K562 (cell line): ENCODE measurements at regions not wholly inside any gene's neighbourhood (a gene's known extent, or its start where the extent isn't known, plus 50 kb on each side); places are given as distances from the start of the nearest gene placed in this dataset.

Experiments used
- ATAC-seq: fragments of 200-7000 bp; cut with Tn5 transposase; 3 replicates; pipeline ENCODE4 v1.9.1; 2020; ENCODE audit warnings: moderate library complexity
- BruUV-seq: library from RNA; stranded (reverse); fragments of 400-500 nt; replicated peaks from 2 replicates; lab custom pipeline; 2021; lab: Mats Ljungman, UMichigan
- CTCF ChIA-PET: fragments of 300-600 bp; formaldehyde crosslinking; extraction: SDS; loops from one replicate; lab custom pipeline; 2021; ENCODE audit warnings: low intra/inter-chr PET ratio; lab: Yijun Ruan, JAX
- POLR2A ChIA-PET: fragments of 300-600, 350-650 bp; sonication (Branson Sonifier 250); formaldehyde crosslinking; extraction: SDS; loops from one replicate; lab custom pipeline; 2021; ENCODE audit warnings: antibody characterized with exemption, inconsistent platforms; lab: Yijun Ruan, JAX
- DNase-seq, 4 experiments: peaks; one replicate each; pipeline versions ENCODE4 v3.0.0 to v3.0.0-alpha.2; 2011 to 2018; ENCODE audit warnings: low spot score in 3 of 4, mixed read lengths in 3 of 4; ENCODE audit errors: extremely low read depth in 1 of 4
- FAIRE-seq: peaks from 2 replicates; lab custom pipeline; 2011; peaks lifted over from hg19 to GRCh38; lab: Jason Lieb, UNC
- H2AFZ ChIP-seq: 2 replicates; pipeline ENCODE4 v1.6.0; 2011; ENCODE audit warnings: low read depth, low read length, control low read depth, inconsistent platforms
- H3K27ac ChIP-seq: fragments of 200-600 bp; 3 replicates; pipeline ENCODE4 v1.8.0; 2011; ENCODE audit warnings: low read depth, mild to moderate bottlenecking, control low read depth, inconsistent platforms, low read length, moderate library complexity, mixed read lengths; ENCODE audit errors: extremely low read depth
- H3K27me3 ChIP-seq, 2 experiments: fragments of 300-600 bp in 1 of 2; 2 replicates in 1 of 2; 3 replicates in 1 of 2; pipeline versions ENCODE4 v1.6.0 to v1.8.0; 2011; ENCODE audit warnings: inconsistent platforms in 2 of 2, low read length in 2 of 2, mild to moderate bottlenecking in 1 of 2, mixed read lengths in 1 of 2, moderate library complexity in 1 of 2; ENCODE audit not compliant: control insufficient read depth in 2 of 2, insufficient read depth in 2 of 2
- H3K36me3 ChIP-seq: fragments of 300-600 bp; 3 replicates; pipeline ENCODE4 v1.8.0; 2011; ENCODE audit warnings: mild to moderate bottlenecking, low read length, inconsistent platforms; ENCODE audit not compliant: control insufficient read depth, insufficient read depth
- H3K4me1 ChIP-seq, 2 experiments: fragments of 200-600 bp in 1 of 2; replicated peaks in 1 of 2; 2 replicates in 1 of 2; 3 replicates in 1 of 2; pipeline versions ENCODE4 v1.5.1 to v1.8.0; 2011; ENCODE audit warnings: inconsistent platforms in 2 of 2, low read length in 2 of 2, mild to moderate bottlenecking in 1 of 2, mixed read lengths in 1 of 2, moderate library complexity in 1 of 2; ENCODE audit not compliant: control insufficient read depth in 2 of 2, insufficient read depth in 2 of 2
- H3K4me2 ChIP-seq: 2 replicates; pipeline ENCODE4 v1.6.1; 2011; ENCODE audit warnings: low read length, control low read depth, inconsistent platforms, mixed read lengths; ENCODE audit not compliant: insufficient read depth
- H3K4me3 ChIP-seq: fragments of 200-600 bp; sonication (generic), shearing (Covaris generic); 2 replicates; pipeline ENCODE4 v1.5.1; 2016; ENCODE audit warnings: control low read depth, inconsistent platforms
- H3K79me2 ChIP-seq: fragments of 200-600 bp; 3 replicates; pipeline ENCODE4 v1.8.0; 2011; ENCODE audit warnings: low read length, inconsistent platforms; ENCODE audit not compliant: control insufficient read depth, insufficient read depth
- H3K9ac ChIP-seq, 2 experiments: 2 replicates each; pipeline versions ENCODE4 v1.6.0 to v1.6.1; 2011; ENCODE audit warnings: low read depth in 2 of 2, low read length in 2 of 2, control low read depth in 1 of 2, inconsistent platforms in 1 of 2, mild to moderate bottlenecking in 1 of 2, mixed read lengths in 1 of 2; ENCODE audit not compliant: insufficient read depth in 1 of 2
- H3K9me1 ChIP-seq: one replicate; pipeline ENCODE4 v1.6.0; 2011; ENCODE audit warnings: inconsistent platforms, mild to moderate bottlenecking, low read length, moderate library complexity; ENCODE audit not compliant: control insufficient read depth, insufficient read depth
- H3K9me3 ChIP-seq: replicated peaks from 2 replicates; pipeline ENCODE4 v1.5.1; 2011; ENCODE audit warnings: low read depth, low read length, inconsistent platforms; ENCODE audit not compliant: control insufficient read depth, insufficient read depth
- H4K20me1 ChIP-seq: replicated peaks from 2 replicates; pipeline ENCODE4 v1.6.1; 2011; ENCODE audit warnings: low read length, inconsistent platforms, mixed read lengths; ENCODE audit not compliant: control insufficient read depth, insufficient read depth
- CBX3 ChIP-seq, 2 experiments: IDR thresholded peaks; 1 replicate in 1 of 2; 2 replicates in 1 of 2; pipeline ENCODE4 v1.6.1; 2012; ENCODE audit warnings: inconsistent platforms in 2 of 2, low read length in 2 of 2, borderline replicate concordance in 1 of 2, control low read depth in 1 of 2
- GTF2A2 ChIP-seq: IDR thresholded peaks from 2 replicates; pipeline ENCODE4 v1.6.1; 2016; ENCODE audit warnings: mild to moderate bottlenecking, missing genetic modification characterization, missing compliant biosample characterization
- MEF2A ChIP-seq: IDR thresholded peaks from 2 replicates; pipeline ENCODE4 v1.6.1; 2011; ENCODE audit warnings: low read depth, mild to moderate bottlenecking, low read length, moderate library complexity; ENCODE audit not compliant: control insufficient read depth
- ZNF766 ChIP-seq: fragments of 200-800 bp; sonication (Bioruptor generic); conservative IDR thresholded peaks from 2 replicates; pipeline ENCODE4 v1.6.1; 2016; ENCODE audit warnings: missing genetic modification characterization, missing compliant biosample characterization
- WGBS: fragments of 100-300 bp; shearing (Covaris generic); methylation state at CpG from one replicate; pipeline ENCODE4 v1.1.6; 2016; ENCODE audit warnings: low coverage, mixed read lengths; ENCODE audit not compliant: insufficient coverage; ENCODE audit errors: missing lambda C conversion rate; 5-methylcytosine and 5-hydroxymethylcytosine counted together
- in situ Hi-C: fragments of 300-500 bp; cut with MboI; formaldehyde crosslinking; loops from 4 replicates; pipeline ENCODE4 v1.15.0; 2018; ENCODE audit warnings: inconsistent platforms, mixed read lengths
- intact Hi-C: fragments of 100-400 bp; cut with micrococcal nuclease; formaldehyde crosslinking; loops from 2 replicates; pipeline ENCODE4 v1.14.2; 2022
- TF ChIP-seq, protein P1 (sequence below): fragments of 450-650 bp; IDR thresholded peaks from 2 replicates; pipeline ENCODE4 v1.6.1; 2016; ENCODE audit warnings: low read depth
- TF ChIP-seq, protein P2 (sequence below), 2 experiments: fragments of 450-650 bp; IDR thresholded peaks; 2 replicates each; pipeline ENCODE4 v1.6.1; 2018; ENCODE audit warnings: mild to moderate bottlenecking in 2 of 2, low read depth in 1 of 2; ENCODE audit not compliant: partially characterized antibody in 2 of 2

DNA sequence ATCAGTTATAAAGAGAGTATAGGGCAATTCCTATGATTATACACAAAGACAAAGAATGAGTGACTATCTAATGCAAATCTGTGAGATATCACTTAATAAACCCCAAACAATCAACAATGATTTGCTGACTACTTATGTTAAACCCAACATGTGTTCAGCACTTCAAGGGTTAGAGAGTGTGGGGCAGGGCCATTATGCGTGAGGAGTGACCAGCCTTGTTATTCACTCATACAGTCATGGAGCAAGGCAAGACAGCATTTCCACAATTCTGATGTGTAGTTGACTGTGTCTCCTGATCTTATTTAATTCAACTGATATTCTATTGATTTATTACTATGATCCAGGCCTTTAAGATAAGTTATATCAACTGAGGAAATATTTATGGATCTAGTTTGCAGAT is 251.7 kb downstream of the CYRIA start (continued):
- TF ChIP-seq, protein P1, sequence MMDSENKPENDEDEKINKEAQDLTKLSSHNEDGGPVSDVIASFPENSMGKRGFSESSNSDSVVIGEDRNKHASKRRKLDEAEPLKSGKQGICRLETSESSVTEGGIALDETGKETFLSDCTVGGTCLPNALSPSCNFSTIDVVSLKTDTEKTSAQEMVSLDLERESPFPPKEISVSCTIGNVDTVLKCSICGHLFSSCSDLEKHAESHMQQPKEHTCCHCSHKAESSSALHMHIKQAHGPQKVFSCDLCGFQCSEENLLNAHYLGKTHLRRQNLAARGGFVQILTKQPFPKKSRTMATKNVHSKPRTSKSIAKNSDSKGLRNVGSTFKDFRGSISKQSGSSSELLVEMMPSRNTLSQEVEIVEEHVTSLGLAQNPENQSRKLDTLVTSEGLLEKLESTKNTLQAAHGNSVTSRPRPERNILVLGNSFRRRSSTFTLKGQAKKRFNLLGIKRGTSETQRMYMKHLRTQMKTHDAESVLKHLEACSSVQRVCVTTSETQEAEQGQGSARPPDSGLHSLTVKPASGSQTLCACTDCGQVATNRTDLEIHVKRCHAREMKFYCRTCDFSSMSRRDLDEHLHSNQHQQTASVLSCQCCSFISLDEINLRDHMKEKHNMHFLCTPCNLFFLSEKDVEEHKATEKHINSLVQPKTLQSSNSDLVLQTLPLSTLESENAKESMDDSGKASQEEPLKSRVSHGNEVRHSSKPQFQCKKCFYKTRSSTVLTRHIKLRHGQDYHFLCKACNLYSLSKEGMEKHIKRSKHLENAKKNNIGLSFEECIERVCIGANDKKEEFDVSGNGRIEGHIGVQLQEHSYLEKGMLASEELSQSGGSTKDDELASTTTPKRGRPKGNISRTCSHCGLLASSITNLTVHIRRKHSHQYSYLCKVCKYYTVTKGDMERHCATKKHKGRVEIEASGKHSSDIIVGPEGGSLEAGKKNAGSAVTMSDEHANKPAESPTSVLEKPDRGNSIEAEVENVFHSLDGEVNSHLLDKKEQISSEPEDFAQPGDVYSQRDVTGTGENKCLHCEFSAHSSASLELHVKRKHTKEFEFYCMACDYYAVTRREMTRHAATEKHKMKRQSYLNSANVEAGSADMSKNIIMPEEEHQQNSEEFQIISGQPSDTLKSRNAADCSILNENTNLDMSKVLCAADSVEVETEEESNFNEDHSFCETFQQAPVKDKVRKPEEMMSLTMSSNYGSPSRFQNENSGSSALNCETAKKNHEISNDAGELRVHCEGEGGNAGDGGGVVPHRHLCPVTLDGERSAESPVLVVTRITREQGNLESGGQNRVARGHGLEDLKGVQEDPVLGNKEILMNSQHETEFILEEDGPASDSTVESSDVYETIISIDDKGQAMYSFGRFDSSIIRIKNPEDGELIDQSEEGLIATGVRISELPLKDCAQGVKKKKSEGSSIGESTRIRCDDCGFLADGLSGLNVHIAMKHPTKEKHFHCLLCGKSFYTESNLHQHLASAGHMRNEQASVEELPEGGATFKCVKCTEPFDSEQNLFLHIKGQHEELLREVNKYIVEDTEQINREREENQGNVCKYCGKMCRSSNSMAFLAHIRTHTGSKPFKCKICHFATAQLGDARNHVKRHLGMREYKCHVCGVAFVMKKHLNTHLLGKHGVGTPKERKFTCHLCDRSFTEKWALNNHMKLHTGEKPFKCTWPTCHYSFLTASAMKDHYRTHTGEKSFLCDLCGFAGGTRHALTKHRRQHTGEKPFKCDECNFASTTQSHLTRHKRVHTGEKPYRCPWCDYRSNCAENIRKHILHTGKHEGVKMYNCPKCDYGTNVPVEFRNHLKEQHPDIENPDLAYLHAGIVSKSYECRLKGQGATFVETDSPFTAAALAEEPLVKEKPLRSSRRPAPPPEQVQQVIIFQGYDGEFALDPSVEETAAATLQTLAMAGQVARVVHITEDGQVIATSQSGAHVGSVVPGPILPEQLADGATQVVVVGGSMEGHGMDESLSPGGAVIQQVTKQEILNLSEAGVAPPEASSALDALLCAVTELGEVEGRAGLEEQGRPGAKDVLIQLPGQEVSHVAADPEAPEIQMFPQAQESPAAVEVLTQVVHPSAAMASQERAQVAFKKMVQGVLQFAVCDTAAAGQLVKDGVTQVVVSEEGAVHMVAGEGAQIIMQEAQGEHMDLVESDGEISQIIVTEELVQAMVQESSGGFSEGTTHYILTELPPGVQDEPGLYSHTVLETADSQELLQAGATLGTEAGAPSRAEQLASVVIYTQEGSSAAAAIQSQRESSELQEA, result no peak

DNA sequence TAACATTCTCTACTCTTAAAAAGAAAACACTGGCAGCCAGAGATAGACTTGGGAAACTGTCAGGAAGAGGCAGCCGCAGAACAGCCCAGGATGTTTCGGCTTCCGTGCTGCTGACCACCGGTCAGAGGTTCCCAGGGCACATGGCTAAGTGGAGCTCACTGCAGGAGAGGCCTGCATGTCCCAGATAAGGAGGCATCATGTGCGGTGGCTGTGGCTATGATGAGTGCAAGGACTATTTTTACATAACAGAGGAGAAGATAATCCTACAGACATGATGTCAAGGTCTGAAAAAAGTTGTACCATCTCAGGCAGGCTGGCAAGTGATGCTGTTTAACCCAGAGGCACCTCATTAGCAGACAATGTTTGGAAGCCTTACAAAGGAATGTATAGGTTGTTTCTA is 252.3 kb downstream of the CYRIA start:
- H3K9me1 ChIP-seq, result no peaks in the 10 kb centered on the region
- no peak overlapping the region for H3K4me2 ChIP-seq
- 0% methylated on average over 5 of the region's 5 CpGs for WGBS
- BruUV-seq, result no TSS peak
- ATAC-seq, result peak; percentile 97
- ChIA-PET CTCF (no interaction called here), POLR2A (no interaction called here)
- peaks cover 0 to 15% of the 10 kb centered on the region in 2 experiments; a peak in 3 of 5 replicates for H3K4me1 ChIP-seq
- no peaks in the 10 kb centered on the region for H3K9me3 ChIP-seq
- no peak overlapping the region for H3K9ac ChIP-seq
- no peaks in the 10 kb centered on the region for H3K36me3 ChIP-seq
- intact Hi-C loops (no loop called here), in situ Hi-C loops (no loop called here)
- no peak overlapping the region for H3K27ac ChIP-seq
- peak; percentile 39 to 86 (median 66) for DNase-seq
- no peak overlapping the region for H3K4me3 ChIP-seq
- FAIRE-seq, result peak; percentile 90
- H3K27me3 ChIP-seq, result no peaks in the 10 kb centered on the region
- no peaks in the 10 kb centered on the region for H4K20me1 ChIP-seq
- H2AFZ ChIP-seq, result no peak overlapping the region
- no peaks in the 10 kb centered on the region for H3K79me2 ChIP-seq
- TF ChIP-seq GTF2A2 (no peak), MEF2A (peak; percentile 90), CBX3 (IDR thresholded peaks at IDR 0.05; ENCODE audit: borderline replicate concordance in 1 of 2, low read length in 2 of 2) (peak in 1 of 2 experiments; percentile 74; a peak in 1 of 3 replicates), ZNF766 (CRISPR knock-in tag) (peak; percentile 64)
- TF ChIP-seq, protein P2, sequence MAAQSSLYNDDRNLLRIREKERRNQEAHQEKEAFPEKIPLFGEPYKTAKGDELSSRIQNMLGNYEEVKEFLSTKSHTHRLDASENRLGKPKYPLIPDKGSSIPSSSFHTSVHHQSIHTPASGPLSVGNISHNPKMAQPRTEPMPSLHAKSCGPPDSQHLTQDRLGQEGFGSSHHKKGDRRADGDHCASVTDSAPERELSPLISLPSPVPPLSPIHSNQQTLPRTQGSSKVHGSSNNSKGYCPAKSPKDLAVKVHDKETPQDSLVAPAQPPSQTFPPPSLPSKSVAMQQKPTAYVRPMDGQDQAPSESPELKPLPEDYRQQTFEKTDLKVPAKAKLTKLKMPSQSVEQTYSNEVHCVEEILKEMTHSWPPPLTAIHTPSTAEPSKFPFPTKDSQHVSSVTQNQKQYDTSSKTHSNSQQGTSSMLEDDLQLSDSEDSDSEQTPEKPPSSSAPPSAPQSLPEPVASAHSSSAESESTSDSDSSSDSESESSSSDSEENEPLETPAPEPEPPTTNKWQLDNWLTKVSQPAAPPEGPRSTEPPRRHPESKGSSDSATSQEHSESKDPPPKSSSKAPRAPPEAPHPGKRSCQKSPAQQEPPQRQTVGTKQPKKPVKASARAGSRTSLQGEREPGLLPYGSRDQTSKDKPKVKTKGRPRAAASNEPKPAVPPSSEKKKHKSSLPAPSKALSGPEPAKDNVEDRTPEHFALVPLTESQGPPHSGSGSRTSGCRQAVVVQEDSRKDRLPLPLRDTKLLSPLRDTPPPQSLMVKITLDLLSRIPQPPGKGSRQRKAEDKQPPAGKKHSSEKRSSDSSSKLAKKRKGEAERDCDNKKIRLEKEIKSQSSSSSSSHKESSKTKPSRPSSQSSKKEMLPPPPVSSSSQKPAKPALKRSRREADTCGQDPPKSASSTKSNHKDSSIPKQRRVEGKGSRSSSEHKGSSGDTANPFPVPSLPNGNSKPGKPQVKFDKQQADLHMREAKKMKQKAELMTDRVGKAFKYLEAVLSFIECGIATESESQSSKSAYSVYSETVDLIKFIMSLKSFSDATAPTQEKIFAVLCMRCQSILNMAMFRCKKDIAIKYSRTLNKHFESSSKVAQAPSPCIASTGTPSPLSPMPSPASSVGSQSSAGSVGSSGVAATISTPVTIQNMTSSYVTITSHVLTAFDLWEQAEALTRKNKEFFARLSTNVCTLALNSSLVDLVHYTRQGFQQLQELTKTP (IDR thresholded peaks at IDR 0.05; ENCODE audit: low read depth in 1 of 2, partially characterized antibody in 2 of 2), result peak in 1 of 2 experiments; percentile 86
